ENCODE measurements at regions not wholly inside any gene's neighbourhood (a gene's known extent, or its start where the extent isn't known, plus 50 kb on each side); places are given as distances from the start of the nearest gene placed in this dataset.

DNA sequence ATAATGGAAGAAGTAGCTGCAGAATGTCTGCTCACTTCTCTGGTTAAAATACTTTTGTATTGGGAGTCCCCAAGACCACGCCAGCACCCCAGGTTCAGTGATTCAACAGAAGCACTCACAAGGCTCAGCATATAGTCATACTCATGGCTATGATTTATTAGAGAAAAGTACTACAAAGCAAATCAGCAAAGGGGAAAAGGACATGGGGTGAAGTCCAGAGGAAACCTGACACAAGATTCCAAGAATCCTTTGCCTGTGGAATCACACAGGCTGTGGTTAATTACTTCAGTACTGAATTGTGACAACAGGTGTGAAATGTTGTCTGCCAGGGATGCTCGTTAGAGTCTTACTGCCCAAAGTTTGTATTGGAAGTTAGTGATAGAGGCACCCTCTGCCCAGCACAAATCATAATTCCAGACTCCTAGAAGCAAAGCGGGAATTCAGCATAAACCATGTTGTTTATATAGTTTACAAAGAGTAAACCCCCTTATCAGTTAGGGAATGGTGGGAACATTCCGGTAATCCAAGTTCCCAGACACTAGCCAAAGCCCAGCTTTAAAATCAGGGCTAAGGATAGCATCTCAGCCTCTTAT is 79.4 kb downstream of the HYCC1 start:
- H3K4me1 Mint-ChIP-seq (ENCODE audit: low read depth): no peaks in the 10 kb centered on the region
- no peak for ATAC-seq
- no peaks in the 10 kb centered on the region for H3K27me3 Mint-ChIP-seq (ENCODE audit: low read depth)
- no peak overlapping the region for H3K4me3 Mint-ChIP-seq
- DNase-seq: no peak
- peaks cover 3% of the 10 kb centered on the region for H3K9me3 Mint-ChIP-seq
- no peaks in the 10 kb centered on the region for H3K36me3 Mint-ChIP-seq (ENCODE audit: insufficient read depth)

GRCh38 chr7:22934023-22934422 is 79.9 kb downstream of the HYCC1 start:
- Mint-ChIP-seq H3K9me3 (peaks cover 3% of the 10 kb centered on the region), H3K27me3 (ENCODE audit: low read depth) (no peaks in the 10 kb centered on the region)

GRCh38 chr7:22932896-22933295 is 81.0 kb downstream of the HYCC1 start:
- Mint-ChIP-seq H3K4me3 (no peak overlapping the region), H3K9me3 (peaks cover 3% of the 10 kb centered on the region), H3K36me3 (ENCODE audit: insufficient read depth) (no peaks in the 10 kb centered on the region), H3K4me1 (ENCODE audit: low read depth) (no peaks in the 10 kb centered on the region), H3K27me3 (ENCODE audit: low read depth) (no peaks in the 10 kb centered on the region)
- DNase-seq: no peak
- ATAC-seq: no peak

More at GRCh38 chr7:22934023-22934422, 79.9 kb downstream of the HYCC1 start:
- Mint-ChIP-seq H3K4me3 (no peak overlapping the region), H3K36me3 (ENCODE audit: insufficient read depth) (no peaks in the 10 kb centered on the region), H3K4me1 (ENCODE audit: low read depth) (no peaks in the 10 kb centered on the region)
- no peak for ATAC-seq
- DNase-seq: no peak

- Mint-ChIP-seq H3K9me3 (peaks cover 3% of the 10 kb centered on the region), H3K36me3 (ENCODE audit: insufficient read depth) (no peaks in the 10 kb centered on the region), H3K27me3 (ENCODE audit: low read depth) (no peaks in the 10 kb centered on the region), H3K4me1 (ENCODE audit: low read depth) (no peaks in the 10 kb centered on the region), H3K4me3 (no peak overlapping the region)
- ATAC-seq (no peak), DNase-seq (no peak)
These were observed 82.9 kb downstream of the HYCC1 start for GRCh38 chr7:22931011-22931410.

DNA sequence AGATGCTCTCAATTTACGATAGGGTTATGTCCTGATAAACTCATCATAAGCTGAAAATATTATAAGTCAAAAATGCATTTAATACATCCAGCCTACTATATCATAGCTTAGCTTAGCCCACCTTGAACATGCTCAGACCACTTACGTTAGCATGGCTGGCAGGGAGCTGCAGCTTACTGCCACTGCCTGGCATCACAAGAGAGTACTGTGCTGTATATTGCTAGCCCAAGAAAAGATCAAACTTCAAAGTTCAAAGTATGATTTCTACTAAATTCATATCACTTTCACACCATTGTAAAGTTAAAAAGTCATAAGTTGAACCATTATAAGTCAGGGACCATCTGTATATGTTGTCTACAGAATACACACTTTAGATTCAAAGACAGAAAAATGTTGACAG is 91.6 kb downstream of the HYCC1 start:
- Mint-ChIP-seq H3K27me3 (ENCODE audit: low read depth) (no peaks in the 10 kb centered on the region), H3K4me3 (no peak overlapping the region), H3K36me3 (ENCODE audit: insufficient read depth) (peaks cover 9% of the 10 kb centered on the region), H3K4me1 (ENCODE audit: low read depth) (no peaks in the 10 kb centered on the region), H3K9me3 (no peaks in the 10 kb centered on the region)
- no peak for ATAC-seq
- no peak for DNase-seq

DNA sequence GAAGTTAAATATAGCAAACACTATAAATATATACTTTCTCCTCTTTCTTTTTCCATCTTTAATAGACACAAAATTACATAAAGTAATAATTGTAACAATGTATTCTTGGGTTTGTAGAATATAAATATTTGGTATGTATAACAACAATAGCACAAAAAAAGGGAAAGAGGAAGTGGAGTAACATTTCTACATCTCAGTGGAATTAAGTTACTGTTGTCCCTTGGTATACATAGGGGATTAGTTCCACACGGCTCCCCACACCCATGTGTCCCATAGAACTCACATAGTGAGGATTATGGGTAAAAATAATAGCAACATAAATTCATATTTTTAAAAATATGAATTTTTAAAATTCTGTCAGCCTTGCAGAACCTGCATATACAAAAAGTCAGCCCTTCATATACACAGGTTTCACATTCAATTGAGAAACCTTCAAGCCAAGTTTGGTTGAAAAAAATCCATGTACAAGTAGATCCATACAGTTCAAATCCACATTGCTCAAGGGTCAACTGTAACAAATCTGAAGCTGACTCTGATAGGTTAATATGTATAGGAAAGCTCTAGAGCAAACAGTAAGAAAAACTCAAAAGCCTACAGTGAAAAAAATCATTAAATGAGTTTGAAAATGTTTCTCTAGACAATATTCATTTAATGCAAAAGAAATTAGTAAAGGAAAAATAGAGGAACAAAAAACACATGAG is 92.4 kb downstream of the HYCC1 start:
- Mint-ChIP-seq H3K27me3 (ENCODE audit: low read depth) (no peaks in the 10 kb centered on the region), H3K4me1 (ENCODE audit: low read depth) (no peaks in the 10 kb centered on the region), H3K9me3 (no peaks in the 10 kb centered on the region), H3K4me3 (no peak overlapping the region), H3K36me3 (ENCODE audit: insufficient read depth) (peaks cover 9% of the 10 kb centered on the region)
- ATAC-seq (no peak), DNase-seq (no peak)

GRCh38 chr7:22920672-22921071 is 93.3 kb downstream of the HYCC1 start:
- DNase-seq (no peak), ATAC-seq (no peak)
- H3K9me3 Mint-ChIP-seq: no peaks in the 10 kb centered on the region
- H3K4me3 Mint-ChIP-seq: no peak overlapping the region
- H3K27me3 Mint-ChIP-seq (ENCODE audit: low read depth): no peaks in the 10 kb centered on the region
- H3K4me1 Mint-ChIP-seq (ENCODE audit: low read depth): no peaks in the 10 kb centered on the region
- H3K36me3 Mint-ChIP-seq (ENCODE audit: insufficient read depth): peaks cover 9% of the 10 kb centered on the region

GRCh38 chr7:22913158-22913557 is 90.5 kb upstream of the TOMM7 start:
- no peak for DNase-seq
- H3K9me3 Mint-ChIP-seq: peaks cover 9% of the 10 kb centered on the region

GRCh38 chr7:22911889-22912288 is 89.2 kb upstream of the TOMM7 start:
- Mint-ChIP-seq H3K4me1 (ENCODE audit: low read depth) (no peaks in the 10 kb centered on the region), H3K36me3 (ENCODE audit: insufficient read depth) (peaks cover 2% of the 10 kb centered on the region), H3K27me3 (ENCODE audit: low read depth) (no peaks in the 10 kb centered on the region), H3K9me3 (peaks cover 9% of the 10 kb centered on the region), H3K4me3 (no peak overlapping the region)
- no peak for DNase-seq
- no peak for ATAC-seq

More at GRCh38 chr7:22913158-22913557, 90.5 kb upstream of the TOMM7 start:
- H3K4me3 Mint-ChIP-seq: no peak overlapping the region
- H3K4me1 Mint-ChIP-seq (ENCODE audit: low read depth): no peaks in the 10 kb centered on the region
- no peaks in the 10 kb centered on the region for H3K27me3 Mint-ChIP-seq (ENCODE audit: low read depth)
- H3K36me3 Mint-ChIP-seq (ENCODE audit: insufficient read depth): peaks cover 2% of the 10 kb centered on the region
- ATAC-seq: no peak

GRCh38 chr7:22909917-22910316 is 87.3 kb upstream of the TOMM7 start:
- DNase-seq (no peak), ATAC-seq (no peak)
- Mint-ChIP-seq H3K27me3 (ENCODE audit: low read depth) (no peaks in the 10 kb centered on the region), H3K36me3 (ENCODE audit: insufficient read depth) (peaks cover 2% of the 10 kb centered on the region), H3K9me3 (peaks cover 7% of the 10 kb centered on the region), H3K4me3 (no peak overlapping the region), H3K4me1 (ENCODE audit: low read depth) (no peaks in the 10 kb centered on the region)

DNA sequence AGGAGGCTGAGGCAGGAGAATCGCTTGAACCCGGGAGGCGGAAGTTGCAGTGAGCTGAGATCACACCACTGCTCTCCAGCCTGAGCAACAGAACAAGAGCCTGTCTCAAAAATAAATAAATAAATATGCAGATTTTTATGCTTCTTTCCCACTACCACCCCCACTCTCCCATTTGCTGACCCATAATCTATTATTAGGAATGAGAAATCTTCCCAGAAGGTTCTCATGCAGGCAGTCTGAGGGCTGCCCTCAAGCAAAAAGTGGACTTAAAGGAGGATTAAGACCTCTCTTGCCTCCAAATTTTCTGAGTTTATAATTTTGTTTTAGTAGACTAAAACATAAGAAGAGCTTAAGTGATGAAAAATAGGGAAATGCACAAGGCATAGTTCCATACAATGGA is 85.2 kb upstream of the TOMM7 start:
- DNase-seq: no peak
- peaks cover under 1% of the 10 kb centered on the region for H3K4me1 Mint-ChIP-seq (ENCODE audit: low read depth)
- ATAC-seq: no peak
- peaks cover 1% of the 10 kb centered on the region for H3K9me3 Mint-ChIP-seq
- H3K4me3 Mint-ChIP-seq: no peak overlapping the region
- no peaks in the 10 kb centered on the region for H3K27me3 Mint-ChIP-seq (ENCODE audit: low read depth)
- no peaks in the 10 kb centered on the region for H3K36me3 Mint-ChIP-seq (ENCODE audit: insufficient read depth)

GRCh38 chr7:22900784-22901183 is 78.1 kb upstream of the TOMM7 start:
- ATAC-seq (no peak), DNase-seq (no peak)
- Mint-ChIP-seq H3K36me3 (ENCODE audit: insufficient read depth) (no peaks in the 10 kb centered on the region), H3K4me3 (no peak overlapping the region), H3K4me1 (ENCODE audit: low read depth) (peaks cover 1% of the 10 kb centered on the region), H3K27me3 (ENCODE audit: low read depth) (peaks cover 4% of the 10 kb centered on the region), H3K9me3 (peaks cover 3% of the 10 kb centered on the region)

- no peak for ATAC-seq
These were observed 77.5 kb upstream of the TOMM7 start for GRCh38 chr7:22900101-22900500.

GRCh38 chr7:22896917-22897316 is 74.3 kb upstream of the TOMM7 start:
- no peaks in the 10 kb centered on the region for H3K4me1 Mint-ChIP-seq (ENCODE audit: low read depth)
- no peak for DNase-seq
- no peak for ATAC-seq
- no peaks in the 10 kb centered on the region for H3K9me3 Mint-ChIP-seq
- no peak overlapping the region for H3K4me3 Mint-ChIP-seq
- no peaks in the 10 kb centered on the region for H3K36me3 Mint-ChIP-seq (ENCODE audit: insufficient read depth)
- H3K27me3 Mint-ChIP-seq (ENCODE audit: low read depth): peaks cover 8% of the 10 kb centered on the region

More at GRCh38 chr7:22900101-22900500, 77.5 kb upstream of the TOMM7 start:
- no peaks in the 10 kb centered on the region for H3K36me3 Mint-ChIP-seq (ENCODE audit: insufficient read depth)
- peaks cover 1% of the 10 kb centered on the region for H3K4me1 Mint-ChIP-seq (ENCODE audit: low read depth)
- peaks cover 7% of the 10 kb centered on the region for H3K27me3 Mint-ChIP-seq (ENCODE audit: low read depth)
- no peak for DNase-seq
- peaks cover 3% of the 10 kb centered on the region for H3K9me3 Mint-ChIP-seq
- H3K4me3 Mint-ChIP-seq: no peak overlapping the region

DNA sequence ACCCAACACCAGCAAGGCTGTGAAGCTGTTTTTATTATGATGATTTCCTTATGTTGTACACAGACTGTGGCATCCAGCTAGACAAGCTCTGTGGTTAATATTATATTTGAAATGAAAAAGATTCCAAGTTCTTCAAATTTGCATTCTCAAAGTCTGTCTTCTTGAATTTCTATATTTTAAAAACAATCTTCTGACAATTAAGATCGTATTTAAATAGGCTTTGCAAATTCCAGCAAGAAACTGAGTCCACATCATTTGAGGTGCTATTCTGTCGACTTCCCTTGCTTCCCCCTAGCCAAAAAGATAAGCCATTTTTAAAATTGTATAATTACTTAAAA is 73.1 kb upstream of the TOMM7 start:
- H3K27me3 Mint-ChIP-seq (ENCODE audit: low read depth): peaks cover 8% of the 10 kb centered on the region
- ATAC-seq (no peak), DNase-seq (no peak)
- H3K4me3 Mint-ChIP-seq: no peak overlapping the region
- H3K4me1 Mint-ChIP-seq (ENCODE audit: low read depth): no peaks in the 10 kb centered on the region
- no peaks in the 10 kb centered on the region for H3K36me3 Mint-ChIP-seq (ENCODE audit: insufficient read depth)
- no peaks in the 10 kb centered on the region for H3K9me3 Mint-ChIP-seq
